ENCODE measurements at regions not wholly inside any gene's neighbourhood (a gene's known extent, or its start where the extent isn't known, plus 50 kb on each side); places are given as distances from the start of the nearest gene placed in this dataset.

GRCh38 chr2:181371782-181372645, 85.2 kb upstream of the ITGA4 start:
- TF ChIP-seq CTCF (optimal IDR thresholded peaks at IDR 0.05 in 1 of 3, IDR thresholded peaks at IDR 0.05 in 1 of 3, conservative IDR thresholded peaks at IDR 0.05 in 1 of 3; ENCODE audit: extremely low read depth in 1 of 3, insufficient read depth in 2 of 3, low read length in 3 of 3) (no peak), EZH2 (IDR thresholded peaks at IDR 0.05; ENCODE audit: low read length) (no peak)
